ENCODE measurements at regions not wholly inside any gene's neighbourhood (a gene's known extent, or its start where the extent isn't known, plus 50 kb on each side); places are given as distances from the start of the nearest gene placed in this dataset.
"Not testable (repeated sequence)": the region's sequence is repeated elsewhere in the genome, so short reads cannot be mapped to it uniquely, and the experiment has no call there.

DNA sequence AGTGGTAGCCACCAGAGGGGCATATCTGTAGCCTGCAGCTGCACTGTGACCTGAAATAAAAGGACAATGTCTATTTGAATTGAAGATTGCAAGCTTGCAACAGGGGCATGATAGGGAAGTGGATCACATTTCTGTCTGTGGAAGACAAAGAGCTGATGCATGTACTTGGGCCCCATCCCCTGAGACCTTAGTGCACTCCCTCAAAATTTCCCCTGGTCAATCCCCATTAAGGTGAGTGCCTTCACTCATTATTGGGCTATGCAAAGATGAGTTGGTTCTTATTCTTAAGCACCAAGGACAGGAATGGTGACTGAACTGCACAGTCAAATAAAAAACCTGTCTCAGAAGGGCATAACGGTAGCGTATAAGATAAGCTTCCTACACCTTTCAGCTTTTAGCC, 273.1 kb upstream of the ARSJ start:
- DNase-seq = no peak

DNA sequence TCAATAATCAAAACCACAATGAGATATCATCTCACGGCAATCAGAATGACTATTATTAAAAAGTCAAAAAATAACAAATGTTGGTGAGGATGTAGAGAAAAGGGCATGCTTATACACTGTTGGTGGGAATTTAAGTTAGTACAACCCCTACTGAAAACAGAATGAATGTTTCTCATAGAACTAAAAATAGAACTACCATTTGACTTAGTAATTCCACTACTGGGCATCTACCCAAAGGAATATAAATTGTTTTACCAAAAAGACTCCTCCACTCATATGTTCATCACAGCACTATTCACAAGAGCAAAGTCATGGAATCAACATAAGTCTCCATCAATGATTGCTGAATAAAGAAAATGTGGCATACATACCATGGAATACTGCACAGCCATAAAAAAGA, 278.1 kb upstream of the ARSJ start:
- no peak for DNase-seq

DNA sequence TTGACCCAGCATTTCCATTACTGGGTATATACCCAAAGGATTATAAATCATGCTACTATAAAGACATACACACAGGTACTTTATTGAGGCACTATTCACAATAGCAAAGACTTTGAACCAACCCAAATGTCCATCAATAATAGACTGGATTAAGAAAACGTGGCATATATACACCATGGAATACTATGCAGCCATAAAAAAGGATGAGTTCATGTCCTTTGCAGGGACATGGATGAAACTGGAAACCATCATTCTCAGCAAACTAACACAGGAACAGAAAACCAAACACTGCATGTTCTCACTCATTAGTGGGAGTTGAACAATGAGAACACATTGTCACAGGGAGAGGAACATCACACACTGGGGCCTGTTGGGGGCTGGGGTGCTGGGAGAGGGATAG, 283.0 kb upstream of the ARSJ start:
- DNase-seq = not testable (repeated sequence)

DNA sequence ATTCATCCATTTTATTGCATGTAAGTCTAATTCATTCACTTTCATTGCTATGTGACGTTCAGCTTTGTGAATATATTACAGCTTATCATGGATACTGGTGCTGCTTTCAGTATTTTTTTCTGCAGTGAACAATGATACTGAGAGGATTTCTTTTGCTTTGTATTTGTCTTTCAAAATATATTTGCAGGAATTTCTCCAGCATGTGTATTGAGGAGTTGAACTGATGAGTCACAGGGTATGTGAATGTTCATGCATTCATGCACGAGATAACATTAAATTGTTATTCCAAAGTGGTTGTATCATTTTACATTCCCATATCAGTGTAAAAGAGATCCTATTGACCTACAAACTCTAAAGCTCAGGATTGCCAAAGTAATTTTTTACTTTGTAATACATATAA, 283.8 kb upstream of the ARSJ start:
- DNase-seq = no peak

DNA sequence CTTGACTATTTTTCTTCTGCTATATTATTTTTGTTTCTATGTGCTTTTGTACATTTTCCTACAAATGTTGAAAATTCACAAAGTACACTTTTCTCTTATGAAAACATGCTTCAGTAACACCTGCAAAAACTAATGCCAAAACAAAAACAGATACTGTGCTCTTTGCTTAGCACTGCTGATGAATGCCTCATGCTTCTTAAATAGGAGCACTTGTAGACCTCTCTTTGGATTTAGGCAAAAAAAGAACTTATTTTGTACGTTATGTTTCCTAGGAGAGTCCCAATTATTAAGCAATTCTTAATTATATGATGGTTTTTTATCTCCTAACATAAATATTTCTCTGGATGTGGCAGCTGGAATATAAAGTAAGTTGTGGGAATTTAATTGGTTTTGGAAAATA, 285.0 kb upstream of the ARSJ start:
- DNase-seq = no peak

DNA sequence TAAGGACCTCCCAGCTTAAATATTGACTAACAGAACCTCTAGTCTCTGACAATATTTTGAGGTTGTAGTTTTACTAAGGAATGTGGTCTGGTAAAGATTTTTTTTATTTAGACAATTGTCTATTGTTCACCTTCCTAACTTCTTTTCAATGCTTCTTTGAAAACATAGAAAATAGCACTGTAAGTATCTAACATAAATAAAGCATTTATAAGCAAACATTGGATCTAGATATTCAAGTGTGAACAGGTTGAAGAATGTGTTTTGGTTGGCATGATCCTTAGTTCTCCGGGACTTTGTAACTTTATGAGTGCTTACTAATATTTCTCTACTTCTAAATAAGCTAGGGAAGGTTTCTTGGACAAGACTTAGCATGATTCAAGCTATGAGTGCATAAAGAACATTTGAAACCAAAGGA, 285.4 kb upstream of the ARSJ start:
- no peak for DNase-seq

DNA sequence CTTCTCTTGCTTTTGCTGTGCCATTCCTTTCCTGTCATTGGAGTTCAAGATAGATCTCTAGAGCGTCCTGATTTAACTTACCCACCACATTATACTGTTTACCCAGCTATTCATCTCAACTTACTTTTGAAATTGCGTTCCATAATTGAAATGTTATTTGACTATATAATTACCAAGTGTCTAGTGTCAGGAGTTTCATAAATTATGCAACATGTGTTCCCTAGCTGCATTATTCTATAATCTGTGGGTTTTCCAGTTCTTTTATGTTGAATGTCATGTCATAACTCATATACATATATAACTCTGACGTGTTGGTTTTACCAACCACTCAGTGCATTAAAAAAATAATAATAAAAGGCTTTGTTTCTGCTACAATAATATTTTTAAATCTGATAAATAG, 285.9 kb upstream of the ARSJ start:
- DNase-seq = no peak

DNA sequence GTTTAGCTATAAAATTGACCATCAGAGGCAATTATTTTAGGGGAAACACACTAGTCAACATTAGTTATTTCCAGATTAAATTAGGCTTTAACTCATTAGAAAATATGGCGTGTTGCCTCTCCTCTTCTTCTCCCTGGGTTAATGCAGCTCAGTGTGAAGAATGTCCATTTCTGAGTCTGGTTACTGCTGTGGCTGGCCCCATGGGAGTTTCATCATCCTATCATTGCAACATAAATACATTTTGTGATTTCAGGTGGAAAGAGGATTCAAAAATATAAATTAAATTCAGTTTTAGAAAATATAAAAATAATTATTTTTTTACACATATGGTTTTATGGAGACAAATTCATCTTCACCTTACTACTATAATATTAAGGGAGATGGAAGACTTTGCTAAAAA, 288.5 kb upstream of the ARSJ start:
- DNase-seq = no peak

DNA sequence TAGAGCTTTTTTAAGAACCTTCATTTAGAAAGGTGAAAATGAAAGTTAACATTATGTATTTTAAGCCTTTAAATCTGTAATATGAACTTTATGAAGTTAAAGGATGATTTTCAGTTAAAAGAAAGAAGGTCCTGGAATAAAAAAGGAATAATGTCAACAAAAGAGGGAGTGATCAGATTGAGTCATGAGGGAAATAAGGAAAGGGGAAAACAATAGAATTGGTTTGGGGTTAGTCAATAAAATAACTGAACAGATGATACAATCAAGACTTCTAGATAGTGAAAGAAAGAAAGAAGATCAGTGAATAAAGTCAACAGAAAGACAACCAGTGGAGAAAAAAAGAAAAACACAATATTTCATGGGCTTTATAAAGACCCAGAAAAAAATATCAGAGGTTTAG, 291.6 kb upstream of the ARSJ start:
- DNase-seq = no peak

DNA sequence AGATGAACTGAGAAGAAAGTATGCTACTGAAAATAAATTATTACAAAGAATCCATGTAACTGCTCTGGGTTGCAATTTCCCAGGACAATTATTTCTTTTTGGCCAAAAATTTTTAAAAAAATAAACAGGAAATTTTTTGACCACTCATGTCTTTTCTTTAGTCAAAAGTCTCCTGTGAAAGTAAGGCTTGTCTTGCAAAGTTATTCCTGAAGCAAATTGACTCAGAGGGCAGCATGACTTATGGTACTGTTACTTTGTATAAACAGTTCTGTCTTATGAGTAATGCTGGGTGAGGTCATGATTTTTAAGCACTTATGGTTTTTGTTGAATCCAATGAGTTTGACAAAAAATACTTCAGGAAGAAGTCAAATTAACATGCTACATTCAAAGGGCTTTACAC, 292.8 kb upstream of the ARSJ start:
- DNase-seq = no peak

DNA sequence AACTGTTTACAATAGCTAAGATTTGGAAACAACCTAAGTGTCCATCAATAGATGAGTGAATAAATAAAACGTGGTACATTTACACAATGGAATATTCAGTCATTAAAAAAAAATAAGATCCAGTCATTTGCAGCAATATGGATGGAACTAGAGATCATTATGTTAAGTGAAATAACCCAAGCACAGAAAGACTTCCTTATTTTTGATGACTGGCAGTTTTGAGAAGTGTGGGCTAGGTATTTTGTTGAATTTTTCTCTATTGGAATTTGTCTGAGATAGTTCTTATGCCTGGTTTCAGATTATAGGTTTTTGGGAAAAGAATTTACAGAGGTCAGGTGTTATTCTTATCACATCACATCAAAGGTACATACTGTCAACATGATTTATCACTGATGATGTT, 293.8 kb upstream of the ARSJ start:
- DNase-seq = no peak

DNA sequence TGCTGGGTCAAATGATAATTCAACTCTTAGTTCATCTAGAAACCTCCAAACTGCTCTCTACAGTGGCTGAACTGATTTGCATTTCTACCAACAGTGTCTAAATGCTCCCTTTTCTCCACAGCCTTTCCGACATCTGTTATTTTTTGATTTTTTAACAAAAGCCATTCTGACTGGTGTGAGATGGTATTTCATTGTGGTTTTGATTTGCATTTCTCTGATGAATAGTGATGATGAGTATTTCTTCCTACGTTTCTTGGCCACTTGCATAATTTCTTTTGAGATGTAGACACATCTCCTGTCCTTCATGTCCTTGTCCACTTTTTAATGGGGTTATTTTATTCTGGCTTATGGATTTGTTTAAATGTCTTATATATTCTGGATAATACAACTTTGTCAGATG, 298.2 kb upstream of the ARSJ start:
- no peak for DNase-seq

DNA sequence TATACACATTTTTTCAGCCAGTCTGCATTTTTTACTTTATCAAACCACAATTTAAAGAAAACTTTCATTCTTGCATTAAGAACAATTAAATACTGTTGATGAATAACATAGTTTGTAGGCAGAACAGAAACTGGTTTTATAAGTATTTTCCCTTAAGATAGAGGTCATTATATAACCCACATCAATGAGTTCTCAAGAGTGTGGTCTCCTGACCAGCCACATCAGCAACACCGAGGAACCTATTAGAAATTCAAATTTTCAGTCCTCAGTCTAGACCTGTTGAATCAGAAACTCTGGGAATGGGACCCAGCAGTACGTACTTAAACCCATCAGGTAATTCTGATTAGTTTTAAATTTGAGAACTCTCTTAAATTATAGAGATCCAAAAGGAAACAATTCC, 299.6 kb upstream of the ARSJ start:
- DNase-seq = no peak

DNA sequence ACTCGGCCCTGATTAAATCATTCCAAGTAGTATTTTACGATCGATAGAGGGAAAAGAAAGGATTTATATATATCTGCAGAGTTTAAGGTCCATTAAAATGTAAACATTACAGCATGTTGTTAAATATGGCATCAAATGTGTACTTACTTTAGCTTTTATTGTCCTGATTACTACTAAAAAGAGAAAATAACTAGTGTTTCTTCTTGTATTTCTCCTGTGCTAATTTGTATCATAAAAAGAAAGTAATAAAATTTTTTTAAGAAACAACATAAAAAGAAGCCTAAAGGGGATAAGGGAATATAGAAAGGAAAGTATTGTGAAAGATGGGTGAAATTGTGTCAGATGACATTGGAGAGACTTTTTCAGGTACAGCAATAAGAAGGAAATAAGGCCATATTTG, 300.3 kb upstream of the ARSJ start:
- DNase-seq = no peak

DNA sequence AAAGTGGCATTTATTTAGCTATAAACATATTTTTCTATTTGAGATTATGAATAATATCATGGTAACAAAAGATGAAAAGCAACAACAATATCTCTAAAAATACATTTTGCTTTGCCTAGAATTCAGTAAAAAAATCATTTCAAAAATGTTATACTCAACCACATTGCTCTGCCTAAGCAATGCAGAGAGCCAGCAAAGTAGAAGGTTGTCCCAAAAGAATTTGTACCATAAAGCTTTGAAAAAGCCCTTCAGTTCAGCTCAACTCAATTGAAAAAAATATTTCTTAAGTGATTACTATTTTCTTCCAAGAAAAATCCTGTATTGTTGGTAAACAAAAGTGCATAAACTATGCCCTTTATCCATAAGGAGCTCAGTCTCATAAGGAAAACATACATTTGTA, 301.2 kb upstream of the ARSJ start:
- no peak for DNase-seq

DNA sequence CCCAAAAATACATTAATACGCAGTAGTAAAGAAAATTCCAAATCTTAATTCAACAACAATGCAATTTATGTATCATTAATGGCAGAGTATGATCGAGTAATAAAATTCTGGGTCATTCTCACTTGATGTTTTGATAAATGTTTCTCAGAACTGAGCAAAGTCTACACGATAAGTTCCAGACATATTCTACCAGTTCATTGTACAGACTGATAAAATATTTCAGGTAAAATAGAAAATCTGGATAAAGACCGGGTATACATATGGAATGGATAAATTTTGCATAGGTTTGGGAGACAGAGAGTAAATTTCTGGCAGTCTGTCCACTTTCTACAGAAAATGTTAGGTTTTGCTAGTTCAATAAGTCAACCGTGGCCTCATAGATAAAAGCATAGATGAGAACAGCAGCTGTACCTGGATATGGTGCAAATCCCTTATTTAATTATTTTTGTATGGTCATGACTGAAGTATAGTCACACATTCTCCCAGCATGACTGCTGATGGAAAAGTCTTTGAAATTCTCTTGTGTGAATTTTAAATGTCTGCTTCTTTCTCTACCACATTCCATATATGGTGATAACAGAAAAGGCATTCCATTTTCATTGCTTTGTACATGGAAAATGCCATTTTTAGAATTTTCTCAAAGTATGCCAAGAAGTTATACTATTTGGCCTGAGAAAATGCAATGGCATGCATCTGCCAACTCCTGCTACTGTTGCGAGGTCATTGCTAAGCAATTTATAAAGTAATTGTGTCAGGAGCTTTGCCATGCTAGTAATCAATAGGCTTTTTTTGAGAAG, 301.9 kb upstream of the ARSJ start:
- DNase-seq = no peak

DNA sequence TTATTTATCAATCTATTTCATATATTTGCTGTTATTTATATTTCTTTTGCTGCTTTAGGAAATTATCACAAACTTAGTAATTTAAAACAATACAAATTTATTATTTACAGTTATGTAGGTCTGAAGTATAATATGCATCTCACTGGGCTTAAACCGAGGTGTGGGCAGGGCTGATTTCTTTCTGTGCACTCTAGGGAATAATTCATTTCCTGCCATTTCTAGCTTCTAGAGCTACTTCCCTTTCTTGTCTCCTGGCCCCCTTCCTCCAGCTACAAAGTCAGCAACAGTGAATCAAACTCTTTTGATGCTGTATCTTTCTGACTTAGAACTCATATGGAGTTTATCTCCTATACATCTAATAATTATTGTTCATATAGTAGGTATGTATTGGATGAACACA, 303.5 kb upstream of the ARSJ start:
- no peak for DNase-seq

DNA sequence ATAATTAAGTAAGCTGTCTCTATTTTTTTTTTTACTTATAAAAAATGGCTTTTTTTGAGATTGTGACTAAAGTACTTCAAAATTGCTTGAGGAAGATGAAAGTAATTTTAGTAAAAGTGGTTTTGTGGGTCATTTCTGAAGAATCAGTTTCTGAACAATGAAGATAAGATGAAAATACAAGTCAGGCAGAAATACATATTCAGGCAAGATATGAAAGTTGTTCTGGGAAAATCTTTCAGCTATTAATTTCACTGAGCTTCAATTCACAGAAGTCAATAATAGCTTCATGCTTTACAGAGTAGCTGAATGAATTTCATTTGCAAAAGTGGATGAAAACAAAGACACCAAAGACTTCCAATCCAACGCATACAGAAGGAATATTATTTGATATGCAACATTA, 305.2 kb upstream of the ARSJ start:
- DNase-seq = no peak

DNA sequence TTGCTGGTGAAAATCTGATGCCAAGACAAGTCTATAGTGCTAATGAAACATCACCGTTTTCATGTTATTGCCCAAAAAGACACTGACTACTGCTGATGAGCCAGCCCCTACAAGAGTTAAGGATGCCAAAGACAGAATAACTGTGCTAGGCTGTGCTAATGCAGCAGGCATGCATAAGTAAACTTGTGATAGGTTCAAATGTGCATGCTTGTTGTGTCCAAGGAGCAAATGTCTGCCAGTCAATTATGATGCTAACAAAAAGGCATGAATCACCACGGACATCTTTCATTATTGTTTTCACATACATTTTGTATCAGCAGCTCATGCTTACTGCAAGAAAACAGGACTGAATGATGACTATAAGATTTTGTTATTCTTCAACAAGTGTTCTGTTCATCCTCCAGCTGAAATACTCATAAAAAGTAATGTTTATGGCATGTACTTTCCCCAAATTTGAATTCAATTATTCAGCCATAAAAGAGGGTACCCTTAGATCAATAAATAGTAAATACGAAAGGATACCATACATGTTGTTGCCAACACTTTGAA, 306.9 kb upstream of the ARSJ start:
- no peak for DNase-seq

DNA sequence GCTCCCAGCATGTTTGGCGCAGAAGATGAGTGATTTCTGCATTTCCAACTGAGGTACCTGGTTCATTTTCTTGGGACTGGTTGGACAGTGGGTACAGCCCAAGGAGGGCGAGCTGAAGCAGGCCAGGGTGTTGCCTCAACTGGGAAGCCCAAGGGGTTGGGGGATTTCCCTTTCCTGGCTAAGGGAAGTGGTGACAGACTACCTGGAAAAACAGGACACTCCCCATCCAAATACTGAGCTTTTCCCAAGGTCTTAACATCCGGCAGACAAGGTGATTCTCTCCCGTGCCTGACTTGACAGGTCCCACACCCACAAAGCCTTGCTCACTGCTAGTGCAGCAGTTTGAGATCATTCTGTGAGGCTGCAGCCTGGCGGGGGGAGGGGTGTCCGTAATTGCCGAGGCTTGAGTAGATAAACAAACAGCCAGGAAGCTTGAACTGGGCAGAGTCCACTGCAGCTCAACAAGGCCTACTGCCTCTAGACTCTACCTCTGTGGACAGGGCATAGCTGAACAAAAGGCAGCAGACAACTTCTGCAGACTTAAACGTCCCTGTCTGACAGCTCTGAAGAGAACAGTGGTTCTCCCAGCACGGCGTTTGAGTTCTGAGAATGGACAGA, 307.7 kb upstream of the ARSJ start:
- DNase-seq = no peak

DNA sequence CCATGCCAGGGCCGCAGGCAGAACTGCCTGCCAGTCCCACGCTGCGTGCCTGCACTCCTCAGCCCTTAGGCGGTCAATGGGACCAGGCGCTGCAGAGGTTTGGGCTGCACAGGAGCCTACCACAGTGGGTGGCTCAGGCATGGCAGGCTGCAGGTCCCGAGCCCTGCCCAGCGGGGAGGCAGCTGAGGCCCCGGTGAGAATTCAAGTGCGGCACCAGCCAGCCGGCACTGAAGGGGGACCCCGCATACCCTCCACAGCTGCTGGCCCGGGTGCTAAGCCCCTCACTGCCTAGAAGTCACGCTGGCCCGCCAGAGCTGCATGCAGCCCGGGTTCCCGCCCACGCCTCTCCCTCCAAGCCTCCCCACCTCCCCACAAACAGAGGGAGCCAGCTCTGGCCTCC, 302.5 kb upstream of the UGT8 start:
- no peak for DNase-seq

DNA sequence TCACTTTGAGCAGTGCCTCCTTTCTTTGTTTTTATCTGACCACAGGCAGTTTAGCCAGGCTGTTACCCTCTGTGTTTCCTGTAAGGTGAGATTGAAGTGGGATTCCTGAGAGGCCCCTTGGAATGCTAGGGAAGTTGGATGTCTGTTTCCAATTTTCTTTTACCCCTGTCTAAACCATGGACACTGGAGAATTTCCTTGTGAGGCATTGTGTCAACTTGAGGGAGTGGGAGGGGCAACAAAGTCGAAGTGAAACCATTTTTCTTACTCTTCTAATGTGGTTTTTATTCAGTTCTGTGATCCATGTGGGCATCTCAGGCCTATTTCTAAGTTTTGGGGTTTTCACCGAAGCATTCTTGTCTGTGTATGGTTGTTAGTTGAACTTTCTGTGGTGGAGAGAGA, 296.1 kb upstream of the UGT8 start:
- no peak for DNase-seq

DNA sequence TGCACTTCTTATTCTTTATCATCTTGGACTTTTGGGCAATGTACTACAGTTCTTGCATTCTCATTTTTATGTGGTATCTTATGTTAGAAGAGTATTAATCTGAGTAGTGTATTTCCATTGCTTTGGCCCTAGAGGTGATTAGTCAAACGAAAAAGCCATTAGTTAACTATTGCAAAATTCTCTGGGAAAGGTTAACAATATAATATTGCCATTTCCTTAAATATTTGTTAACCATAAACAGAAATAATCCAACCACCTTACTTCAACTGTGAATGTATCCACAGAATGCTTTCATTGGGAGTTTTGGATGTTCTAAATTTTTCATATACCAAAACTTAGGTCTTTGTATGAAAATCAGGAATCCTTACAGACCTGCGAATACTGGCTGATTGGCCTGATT, 294.6 kb upstream of the UGT8 start:
- DNase-seq = no peak

DNA sequence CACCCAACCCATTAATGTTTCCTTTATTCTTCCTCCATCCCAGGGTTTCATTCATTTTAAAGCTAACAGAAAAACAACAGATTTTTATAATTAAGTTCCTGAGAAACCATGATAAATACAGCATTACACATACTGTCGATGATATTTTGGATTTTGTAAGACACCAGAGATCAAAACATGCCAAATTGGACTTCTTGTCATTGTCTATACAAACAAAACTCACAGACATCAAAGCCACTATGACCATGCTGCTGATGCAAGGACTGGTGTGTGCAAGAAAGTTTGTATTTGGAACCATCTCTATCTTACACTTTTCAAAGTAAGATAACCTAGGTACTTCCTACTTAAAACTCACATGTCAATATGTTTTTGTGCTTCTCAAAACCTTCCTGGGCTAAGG, 294.0 kb upstream of the UGT8 start:
- DNase-seq = no peak

DNA sequence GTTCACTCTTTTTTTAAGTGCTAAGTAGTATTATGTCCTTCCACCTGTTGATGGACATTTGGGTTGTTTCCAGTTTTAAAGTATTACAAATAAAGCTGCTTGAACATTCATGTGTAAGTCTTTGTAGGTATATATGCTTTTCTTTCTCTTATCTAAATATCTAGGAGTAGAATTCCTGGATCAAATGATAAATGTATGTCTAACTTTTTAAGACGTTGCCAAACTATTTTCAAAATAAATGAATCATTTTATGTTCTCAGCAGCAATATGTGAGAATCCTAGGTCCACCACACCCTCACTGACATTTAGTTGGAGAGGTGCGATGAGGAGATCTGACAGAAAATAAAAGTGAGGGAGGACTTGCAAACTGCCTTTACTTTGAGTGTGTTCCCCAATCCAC, 291.7 kb upstream of the UGT8 start:
- no peak for DNase-seq

All from activated CD8-positive, alpha-beta memory T cell treated with anti-CD3 and anti-CD28 coated beads for 24 hours (primary cell).